Muscle of back (tissue), 3 donors: ENCODE measurements at regions not wholly inside any gene's neighbourhood (a gene's known extent, or its start where the extent isn't known, plus 50 kb on each side); places are given as distances from the start of the nearest gene placed in this dataset.
"Not testable (repeated sequence)": the region's sequence is repeated elsewhere in the genome, so short reads cannot be mapped to it uniquely, and the experiment has no call there.

Source experiments
- DNase-seq, 3 donors: peaks; one replicate each; pipeline versions ENCODE4 v3.0.0 to v3.0.0-alpha.2; 2013

DNA sequence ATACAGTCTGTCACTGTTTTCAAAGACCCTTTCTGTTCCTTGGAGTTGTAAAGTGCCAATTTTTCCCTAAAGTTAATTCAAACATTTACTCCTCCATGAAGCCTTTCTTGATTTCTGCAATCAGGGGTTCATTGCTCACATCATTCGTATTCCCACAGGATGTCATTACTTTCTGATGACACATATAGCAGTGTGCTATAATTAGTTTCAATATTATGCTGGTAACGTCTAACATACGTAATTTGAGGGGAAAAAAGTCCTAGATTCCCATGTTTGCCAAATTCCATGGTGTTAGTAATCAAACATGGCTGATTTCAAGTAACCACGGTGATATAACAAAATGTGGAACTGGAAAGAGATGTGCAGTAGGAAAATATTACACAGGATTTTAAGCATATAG is 468.2 kb upstream of the MEF2C start:
- peak in 2 of 3 donors; percentile 10 to 72 for DNase-seq

DNA sequence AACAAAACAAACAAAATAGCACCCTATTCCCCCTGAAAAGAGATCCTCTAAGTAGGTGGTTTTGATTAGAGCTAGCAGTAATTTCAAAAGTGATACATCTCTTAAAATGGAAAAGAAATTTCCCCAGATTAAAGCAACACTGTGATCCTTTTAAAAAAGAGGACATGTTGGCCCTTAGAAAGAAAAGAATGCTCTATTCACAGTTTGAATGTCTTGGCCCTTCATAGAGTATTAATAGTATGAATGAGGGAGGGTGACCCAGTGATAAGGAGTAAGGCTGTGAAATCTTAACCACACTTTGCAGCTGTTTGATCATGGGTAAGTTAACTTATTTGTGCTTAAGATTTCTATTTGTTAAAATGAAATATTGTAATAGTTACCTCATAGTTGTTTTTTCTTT is 467.7 kb upstream of the MEF2C start:
- no peak for DNase-seq

DNA sequence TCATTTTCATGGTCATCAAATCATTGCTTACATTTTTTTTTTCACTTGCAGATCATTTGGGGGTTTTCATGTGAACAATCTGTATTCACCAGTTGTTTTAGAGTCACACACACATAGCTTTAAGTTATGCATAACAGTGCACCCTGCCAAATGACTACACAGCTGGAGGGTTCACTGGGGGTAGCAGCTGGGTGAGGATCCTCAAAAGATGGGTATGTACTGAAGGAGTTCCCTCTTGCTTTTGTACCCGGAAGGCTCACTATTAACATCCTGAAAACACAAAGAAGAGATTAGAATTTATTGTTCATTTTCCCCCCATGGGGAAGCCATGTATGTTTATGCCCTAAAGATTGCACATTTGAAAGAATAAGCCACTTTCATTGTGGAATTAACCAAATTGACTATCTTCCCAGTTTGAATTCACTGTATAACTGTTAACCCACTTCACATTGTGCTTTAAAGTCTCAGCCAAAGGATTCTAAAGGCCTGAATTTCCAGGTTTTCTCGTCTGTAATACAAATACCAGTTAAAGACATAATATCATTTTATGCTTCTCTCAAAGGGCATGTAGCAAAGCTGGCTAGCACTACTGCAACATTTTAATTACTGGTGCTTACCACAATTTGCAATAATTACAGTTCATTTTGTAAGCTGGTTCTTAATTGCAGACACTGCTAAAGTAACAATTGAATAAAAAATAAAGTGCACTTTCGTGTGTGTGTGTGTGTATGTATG is 466.4 kb upstream of the MEF2C start:
- no peak for DNase-seq

DNA sequence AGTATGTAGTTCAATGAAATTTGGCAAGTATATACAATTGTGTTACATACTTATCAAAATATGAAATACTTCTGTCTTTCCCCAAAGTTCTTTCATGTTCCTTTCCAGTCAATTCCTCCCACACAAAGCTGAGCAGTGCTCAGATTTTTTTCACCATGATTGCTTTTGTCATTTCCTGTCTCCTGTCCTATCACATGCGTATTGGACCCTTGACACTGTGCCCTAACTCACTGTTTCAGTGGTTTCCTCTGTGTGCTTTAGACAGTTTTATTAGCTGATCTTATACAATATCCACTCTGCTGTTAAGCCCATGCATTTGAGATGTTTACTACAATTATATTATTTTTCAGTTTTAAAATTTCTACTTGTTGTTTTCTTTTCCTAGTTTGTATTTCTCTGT is 463.6 kb upstream of the MEF2C start:
- no peak for DNase-seq

DNA sequence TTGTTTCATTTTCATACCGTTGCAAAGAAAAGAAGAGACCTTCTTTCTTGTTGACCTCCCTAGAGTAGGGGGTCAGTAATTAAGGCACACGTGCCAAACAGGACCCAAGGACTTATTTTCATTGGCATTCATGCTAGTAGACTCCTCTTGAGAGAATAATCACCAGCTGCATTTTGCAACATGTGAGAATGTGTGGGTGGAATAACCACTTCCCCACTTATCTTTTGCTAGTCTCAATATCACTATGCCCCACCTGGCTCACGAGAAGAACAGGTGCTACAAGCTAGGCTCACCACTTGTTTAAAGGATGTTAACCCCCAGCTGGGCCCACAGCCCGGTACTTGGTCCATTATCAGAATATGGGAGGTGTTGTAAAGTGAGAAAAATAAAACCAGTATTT is 460.7 kb upstream of the MEF2C start:
- no peak for DNase-seq

DNA sequence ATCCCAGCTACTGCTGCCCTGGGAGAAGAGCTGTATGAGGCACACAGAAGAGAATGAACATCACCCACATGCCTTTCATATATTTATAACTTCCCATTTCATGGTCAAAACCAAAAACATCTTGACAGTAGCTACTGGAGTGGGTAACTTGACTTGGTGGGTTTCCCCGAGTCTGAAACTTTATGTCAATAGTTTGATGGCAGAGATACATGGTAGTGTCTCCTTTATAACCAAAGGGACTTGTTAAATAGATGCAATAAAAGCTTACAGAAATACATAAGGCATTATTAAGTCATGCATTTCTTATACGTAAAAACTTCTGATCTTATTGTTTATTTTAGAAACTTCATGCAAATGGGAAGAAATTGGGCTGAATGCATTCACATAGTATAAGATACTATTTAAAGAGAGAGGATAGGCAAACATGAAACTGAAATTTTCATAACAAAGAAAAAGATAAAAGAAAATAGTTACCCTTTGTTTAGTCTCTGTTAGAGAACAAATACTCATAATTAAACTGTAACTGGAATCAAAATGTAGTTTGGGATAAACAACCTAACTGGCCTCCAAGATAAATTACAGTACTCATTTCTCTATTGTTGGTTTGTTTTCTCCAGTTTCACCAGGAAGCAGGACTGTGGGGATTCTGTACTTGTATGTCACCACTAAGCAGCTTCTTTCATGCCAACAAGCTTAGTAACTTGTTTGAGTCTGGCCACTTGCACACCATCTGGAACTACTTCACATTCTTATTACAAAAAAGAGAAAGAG is 459.3 kb upstream of the MEF2C start:
- DNase-seq: peak in 2 of 3 donors; percentile 15 to 60

DNA sequence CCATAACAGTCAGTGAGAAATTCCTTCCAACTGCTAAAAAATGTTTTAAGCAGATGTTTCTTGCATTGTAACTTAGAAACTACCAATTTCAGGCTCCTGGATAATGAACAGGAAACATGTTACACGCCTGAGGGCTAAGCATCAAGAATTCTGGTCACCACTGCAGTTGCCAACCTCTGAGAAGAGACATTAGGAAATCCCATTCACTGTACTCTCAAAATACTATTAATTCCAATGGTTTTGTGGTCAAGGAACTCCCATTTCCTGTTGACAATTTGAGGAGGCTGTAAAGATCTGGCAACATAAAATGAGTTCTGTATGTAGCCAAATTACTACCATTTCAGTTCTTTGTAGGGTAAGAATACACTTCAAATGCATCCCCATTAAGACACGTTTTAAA is 456.0 kb upstream of the MEF2C start:
- DNase-seq: peak in 1 of 3 donors; percentile 42

DNA sequence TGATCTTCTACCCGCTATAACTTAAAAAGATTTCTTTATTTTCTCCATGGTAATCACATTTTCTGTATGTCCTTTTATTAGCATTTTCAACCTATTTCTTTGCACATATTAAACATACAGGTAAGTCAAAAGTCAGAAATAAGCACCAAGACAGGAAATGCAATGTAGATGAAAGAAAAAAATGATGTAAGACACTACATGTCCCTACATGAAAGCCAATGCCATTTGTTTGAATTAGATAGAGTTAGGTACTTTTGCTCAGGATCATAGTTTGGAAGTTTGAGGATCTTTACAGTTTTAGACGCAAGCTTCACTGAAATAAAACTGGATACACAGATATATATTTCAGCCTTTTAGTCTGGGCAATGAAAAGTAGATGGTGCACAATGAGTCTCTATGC is 453.1 kb upstream of the MEF2C start:
- no peak for DNase-seq

DNA sequence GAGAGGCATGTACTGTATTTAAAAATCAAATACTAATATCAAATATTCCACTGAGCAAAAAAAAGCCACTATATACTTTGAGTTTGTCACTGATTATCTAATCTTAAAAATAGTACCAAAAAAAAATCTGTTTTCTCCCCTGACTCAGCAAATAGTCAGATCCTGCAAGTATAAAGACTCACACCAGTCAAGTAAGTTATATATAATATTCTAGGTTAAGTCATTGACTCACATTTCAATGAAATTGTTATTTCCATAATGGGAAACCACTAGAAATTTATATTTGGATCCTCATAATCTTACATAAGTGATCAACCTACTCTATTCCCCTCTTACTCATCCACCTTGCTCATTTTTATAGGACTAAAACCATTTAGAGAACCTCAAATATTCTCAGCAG is 447.2 kb upstream of the MEF2C start:
- no peak for DNase-seq

DNA sequence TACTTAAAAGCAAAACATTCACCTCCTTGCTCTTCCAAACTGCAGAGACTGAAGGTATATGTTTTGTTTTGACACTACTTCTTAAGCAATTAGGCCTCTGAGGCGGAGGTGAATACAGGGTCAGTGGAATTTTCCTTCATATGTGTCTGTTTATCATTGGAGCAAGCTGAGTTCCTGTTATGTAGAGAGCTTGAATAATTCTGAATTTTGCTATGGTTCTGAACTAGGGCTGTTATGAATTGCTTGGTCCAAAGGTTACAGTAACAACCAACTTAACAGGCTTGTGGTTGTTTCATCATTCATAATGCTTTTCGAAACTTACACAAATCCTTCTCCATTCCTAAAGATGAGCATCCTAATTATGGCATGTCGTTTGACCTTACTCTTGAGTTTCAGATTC is 444.6 kb upstream of the MEF2C start:
- DNase-seq: no peak

DNA sequence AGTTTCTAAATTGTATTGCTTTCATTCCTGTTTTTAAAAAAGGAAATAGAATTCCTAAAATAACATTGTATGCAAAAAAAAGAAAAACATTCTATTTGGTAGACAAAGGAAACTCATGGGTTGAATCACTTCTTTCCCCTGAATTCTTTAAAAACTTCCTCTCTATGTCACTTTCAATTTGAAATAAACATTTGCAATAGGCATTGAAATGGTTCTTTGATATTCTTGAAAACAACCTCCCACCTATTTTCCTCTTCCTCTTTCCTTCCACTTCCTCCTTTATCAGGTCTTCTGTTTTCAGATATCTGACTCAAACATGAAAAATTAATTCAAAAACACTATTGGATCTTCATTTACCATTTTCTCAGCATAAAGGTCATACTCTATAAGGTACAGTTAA is 442.0 kb upstream of the MEF2C start:
- no peak for DNase-seq

DNA sequence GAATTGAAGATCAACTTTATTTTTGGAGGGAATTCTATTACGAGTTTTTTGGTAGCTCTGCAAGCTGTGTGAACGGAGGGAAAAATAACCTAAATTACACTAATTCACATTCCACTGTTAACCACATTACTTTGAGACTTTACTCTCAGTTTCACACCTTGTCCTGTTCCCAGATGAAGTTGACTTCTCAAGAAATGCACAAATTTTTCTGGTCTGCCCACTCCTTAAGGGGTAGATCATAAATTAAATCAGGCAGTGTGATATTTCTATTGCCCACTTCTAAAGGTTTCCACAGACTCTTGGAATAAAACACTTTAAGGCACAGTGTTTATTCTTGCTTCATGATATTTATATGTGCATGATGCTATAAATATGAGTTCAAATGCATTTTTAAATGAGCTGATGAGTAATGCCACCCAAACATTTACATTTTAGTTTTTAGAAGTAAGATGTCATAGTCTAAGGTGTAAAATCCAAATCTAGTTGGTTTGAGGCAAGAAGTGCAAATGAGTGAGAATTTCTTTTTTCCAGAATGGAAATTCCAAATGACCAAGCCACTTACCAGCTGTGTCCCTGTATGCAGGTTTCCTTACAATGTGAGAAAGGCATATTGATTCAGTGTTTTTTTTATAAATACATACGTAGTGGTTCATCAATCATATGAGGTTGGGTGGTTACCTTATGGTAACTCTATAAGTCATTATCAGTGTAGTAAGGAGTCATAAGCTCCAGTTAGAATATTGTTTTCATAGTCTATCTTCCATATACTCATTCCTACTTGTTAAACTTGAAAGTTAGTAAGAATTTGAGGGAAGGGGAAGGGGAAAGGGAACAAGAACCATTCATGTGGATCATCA is 437.7 kb upstream of the MEF2C start:
- DNase-seq: no peak

DNA sequence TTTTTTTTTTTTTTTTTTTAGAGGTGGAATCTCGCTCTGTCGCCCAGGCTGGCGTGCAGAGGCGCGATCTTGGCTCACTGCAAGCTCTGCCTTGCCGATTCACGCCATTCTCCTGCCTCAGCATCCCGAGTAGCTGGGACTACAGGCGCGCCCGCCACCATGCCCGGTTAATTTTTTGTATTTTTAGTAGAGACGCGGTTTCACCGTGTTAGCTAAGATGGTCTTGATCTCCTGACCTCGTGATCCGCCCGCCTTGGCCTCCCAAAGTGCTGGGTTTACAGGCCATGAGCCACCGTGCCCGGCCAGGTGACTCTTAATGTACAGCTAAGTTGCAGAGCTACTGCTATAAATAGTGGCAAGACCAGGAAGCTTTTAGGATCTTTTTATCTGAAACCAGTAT is 434.9 kb upstream of the MEF2C start:
- DNase-seq: not testable (repeated sequence)

DNA sequence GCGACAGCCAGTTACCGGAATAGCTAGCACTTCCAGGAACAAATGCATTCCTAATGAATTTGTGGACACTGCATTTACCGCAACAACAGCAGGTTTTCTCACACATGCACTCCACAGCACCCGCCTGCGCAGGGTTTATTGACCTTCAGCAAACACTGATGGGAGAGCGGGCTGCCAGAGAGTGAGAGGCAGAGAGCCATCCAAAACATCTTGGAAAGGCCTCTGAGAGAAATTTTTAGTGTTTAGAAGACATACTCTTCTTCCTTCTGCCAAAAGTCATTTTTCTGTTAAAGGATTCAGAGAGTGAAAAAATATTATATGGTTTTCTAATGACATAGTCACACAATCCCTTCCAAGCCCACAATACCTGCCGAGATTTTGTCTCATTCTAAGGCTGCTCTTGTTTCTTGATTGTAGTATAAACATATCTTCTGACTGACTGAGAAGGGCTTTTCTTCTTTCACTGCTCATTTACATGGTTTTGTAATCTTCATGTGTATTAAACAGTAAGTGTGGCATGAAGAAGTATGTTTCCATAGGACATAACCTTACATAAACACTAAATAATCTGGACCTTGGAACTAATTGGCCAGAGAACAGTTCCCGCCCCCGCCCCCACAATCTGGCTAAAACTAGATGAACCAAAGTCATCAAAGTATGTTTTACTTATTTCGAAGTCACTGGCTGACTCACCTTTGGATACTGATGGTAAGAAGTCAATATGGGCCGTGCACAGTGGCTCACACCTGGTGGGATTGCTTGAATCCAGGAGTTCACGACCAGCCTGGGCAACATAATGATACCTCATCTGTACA is 432.5 kb upstream of the MEF2C start:
- DNase-seq: peak in 2 of 3 donors; percentile 56 to 77

DNA sequence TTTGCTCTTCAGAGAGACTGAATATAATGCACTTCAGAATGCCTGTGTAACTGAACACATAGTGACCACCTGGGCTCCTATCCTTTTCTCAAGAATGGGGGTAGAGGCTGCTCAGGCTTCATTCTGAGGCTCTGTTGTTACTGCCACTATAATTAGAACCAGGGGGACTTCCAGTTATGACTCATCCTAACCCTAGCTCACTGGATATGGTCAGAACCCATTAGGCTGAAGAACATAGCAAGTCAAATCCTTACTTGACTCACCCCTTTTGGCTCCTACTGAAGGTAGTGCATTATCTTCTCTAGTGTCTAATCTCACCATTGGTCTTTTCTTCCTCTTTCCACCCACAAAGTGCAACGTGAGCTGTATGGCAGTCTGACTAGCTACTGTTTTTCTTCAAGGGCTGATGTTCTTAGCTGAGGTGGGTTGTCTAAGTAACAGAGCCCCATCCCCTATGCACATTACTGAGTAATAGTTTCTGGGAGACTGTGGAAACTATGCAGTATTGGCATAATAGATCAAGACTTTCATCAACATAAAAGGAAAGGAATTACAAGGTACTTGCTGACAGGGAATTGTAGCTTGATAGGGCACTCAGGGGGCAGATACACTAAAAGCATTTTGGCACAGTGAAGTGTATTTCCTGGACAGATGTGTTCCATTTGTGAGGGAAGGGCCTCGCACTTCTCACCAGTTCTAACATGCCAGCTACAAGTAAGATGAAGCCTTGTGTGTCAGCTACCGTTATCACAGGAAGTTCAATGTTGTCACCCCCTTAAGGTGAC is 431.0 kb upstream of the MEF2C start:
- peak; percentile 29 to 89 (median 46) for DNase-seq

DNA sequence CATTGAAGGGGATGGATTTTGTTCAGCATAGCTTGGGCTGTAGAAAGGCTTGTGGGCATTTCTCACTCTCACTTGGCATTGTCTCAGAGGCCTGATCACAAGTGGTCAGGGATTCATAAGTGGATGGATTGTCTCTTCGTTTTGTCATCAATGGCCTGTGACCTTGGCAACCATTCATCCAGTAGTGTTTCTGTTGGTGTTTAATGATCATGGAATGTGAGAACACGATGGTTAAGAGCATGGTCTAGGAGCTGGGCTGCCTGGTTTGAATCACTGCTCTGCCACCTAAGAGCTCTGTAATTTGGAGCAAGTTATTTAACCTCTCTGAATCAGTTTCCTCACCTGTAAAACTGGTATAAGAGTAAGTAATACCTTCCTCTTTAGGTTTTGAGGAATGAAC is 430.1 kb upstream of the MEF2C start:
- peak in 1 of 3 donors; percentile 39 for DNase-seq

DNA sequence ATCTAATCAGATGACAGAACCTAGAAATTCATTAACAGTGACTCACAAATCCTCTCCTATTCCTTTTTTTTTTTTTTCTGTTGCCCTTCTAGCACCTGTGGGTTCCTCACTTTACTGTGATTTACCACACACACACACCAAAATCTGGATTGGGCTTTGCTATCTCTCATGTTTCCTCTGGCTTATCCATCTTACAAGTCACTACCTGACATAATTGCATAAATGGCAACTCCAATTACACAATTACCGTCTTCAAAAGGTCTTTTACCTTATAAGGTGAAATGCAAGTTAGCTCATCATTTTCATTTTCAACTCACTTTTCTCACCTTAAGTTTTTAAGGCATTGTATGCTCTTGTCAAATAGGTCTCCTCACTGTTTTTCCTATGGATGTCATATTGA is 426.3 kb upstream of the MEF2C start:
- DNase-seq: no peak

DNA sequence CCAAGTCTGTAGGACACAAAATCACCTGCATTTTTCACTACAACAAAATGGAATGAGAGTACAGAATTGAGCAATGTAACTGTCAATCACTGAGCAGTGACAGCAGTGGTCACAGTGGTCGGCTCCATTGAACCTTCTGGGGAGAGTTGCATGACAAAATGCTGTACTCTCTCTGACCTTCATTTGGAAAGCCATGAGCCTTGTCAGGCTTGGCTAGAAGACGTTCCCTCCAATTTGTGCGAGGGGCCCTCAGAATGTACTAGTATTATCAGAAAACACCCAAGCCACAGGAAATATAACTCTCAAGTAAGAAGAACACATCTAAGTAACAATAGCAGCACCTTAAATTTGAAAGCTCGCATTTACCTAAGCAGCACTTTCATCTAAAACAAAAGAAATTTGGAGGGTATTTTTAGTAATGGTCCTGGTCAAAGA is 425.6 kb upstream of the MEF2C start:
- DNase-seq: no peak

DNA sequence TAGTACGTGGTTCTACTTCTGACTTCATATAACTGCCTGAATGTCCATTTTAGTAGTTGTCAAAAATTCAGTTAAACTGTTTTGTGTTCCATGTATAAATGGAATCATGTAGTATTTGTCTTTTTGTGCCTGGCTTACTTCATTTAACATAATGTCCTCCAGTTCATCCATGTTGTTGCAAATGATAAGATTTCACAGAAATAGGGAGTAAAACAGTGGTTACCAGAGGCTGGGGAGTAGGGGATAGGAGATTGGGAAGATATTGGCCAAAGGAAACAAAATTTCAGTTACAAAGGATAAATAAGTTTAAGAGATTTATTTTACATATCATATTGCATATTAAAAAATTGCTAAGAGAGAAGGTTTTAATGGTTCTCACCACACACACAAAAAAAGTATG is 425.0 kb upstream of the MEF2C start:
- DNase-seq: no peak

DNA sequence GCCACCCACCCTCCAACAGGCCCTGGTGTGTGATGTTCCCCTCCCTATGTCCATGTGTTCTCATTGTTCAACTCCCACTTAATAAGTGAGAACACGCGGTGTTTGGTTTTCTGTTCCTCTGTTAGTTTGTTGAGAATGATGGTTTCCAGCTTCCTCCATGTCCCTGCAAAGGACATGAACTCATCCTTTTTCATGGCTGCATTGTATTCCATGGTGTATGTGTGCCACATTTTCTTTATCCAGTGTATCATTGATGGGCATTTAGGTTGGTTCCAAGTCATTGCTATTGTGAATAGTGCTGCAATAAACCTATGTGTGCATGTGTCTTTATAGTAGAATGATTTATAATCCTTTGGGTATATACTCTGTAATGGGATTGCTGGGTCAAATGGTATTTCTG is 424.2 kb upstream of the MEF2C start:
- not testable (repeated sequence) for DNase-seq

DNA sequence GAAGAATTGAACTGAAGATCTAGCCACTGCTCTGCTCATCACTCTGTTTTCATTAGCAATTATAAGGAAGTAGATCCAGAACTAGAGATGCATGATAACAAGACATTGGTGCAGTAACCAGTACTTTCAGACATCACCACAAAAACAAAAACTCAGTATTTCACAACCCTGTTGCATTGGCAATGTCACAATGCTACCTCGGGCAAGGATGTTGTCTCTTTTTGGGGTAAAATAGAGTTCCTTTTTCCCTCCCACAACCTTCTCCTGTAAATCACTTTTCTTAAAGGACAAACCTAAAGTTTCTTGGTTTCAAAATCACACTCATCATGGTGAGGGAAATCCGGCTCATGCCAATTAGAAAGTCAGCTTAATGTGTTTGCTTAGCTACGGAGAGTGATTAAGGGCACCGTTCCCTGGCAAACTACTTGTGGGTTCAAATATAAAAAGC is 420.1 kb upstream of the MEF2C start:
- no peak for DNase-seq
